Tibial nerve (tissue), 4 donors: ENCODE measurements at regions not wholly inside any gene's neighbourhood (a gene's known extent, or its start where the extent isn't known, plus 50 kb on each side); places are given as distances from the start of the nearest gene placed in this dataset.
"Not testable (repeated sequence)": the region's sequence is repeated elsewhere in the genome, so short reads cannot be mapped to it uniquely, and the experiment has no call there.

Experiments
- DNase-seq, 2 donors: peaks; one replicate each; pipeline ENCODE4 v3.0.0-alpha.2; 2019; ENCODE audit warnings: low spot score in 2 of 2
- H3K27ac ChIP-seq, 4 donors: fragments of 200-600 bp; sonication (generic) in 3 of 4; one replicate each; pipeline ENCODE4 v1.5.1; 2017 to 2019; ENCODE audit warnings: mild to moderate bottlenecking in 1 of 4
- H3K27me3 ChIP-seq, 2 donors: fragments of 200-600 bp; sonication (generic) in 1 of 2; one replicate each; pipeline versions ENCODE4 v1.5.1 to v1.6.0; 2017 to 2019
- H3K36me3 ChIP-seq, 3 donors: fragments of 200-600 bp; sonication (generic); one replicate each; pipeline ENCODE4 v1.5.1; 2018 to 2019
- H3K4me1 ChIP-seq, 4 donors: fragments of 200-600 bp; sonication (generic) in 3 of 4; one replicate each; pipeline ENCODE4 v1.5.1; 2017 to 2019
- H3K4me3 ChIP-seq, 4 donors: fragments of 200-600 bp; sonication (generic) in 3 of 4; one replicate each; pipeline ENCODE4 v1.5.1; 2017 to 2019; ENCODE audit warnings: mild to moderate bottlenecking in 1 of 4, moderate library complexity in 1 of 4
- H3K9me3 ChIP-seq, 4 donors: fragments of 200-600 bp; sonication (generic) in 3 of 4; one replicate each; pipeline ENCODE4 v1.5.1; 2017 to 2019
- EP300 ChIP-seq, 2 donors: sonication (generic); formaldehyde crosslinking; IDR thresholded peaks; one replicate each; pipeline ENCODE4 v1.6.1; 2017; ENCODE audit warnings: antibody characterized with exemption in 2 of 2, mild to moderate bottlenecking in 1 of 2
- POLR2A ChIP-seq, 2 donors: fragments of 450-650 bp; IDR thresholded peaks; one replicate each; pipeline ENCODE4 v1.6.1; 2017; ENCODE audit warnings: antibody characterized with exemption in 2 of 2, mild to moderate bottlenecking in 2 of 2, moderate library complexity in 2 of 2
- WGBS, 2 donors: methylation state at CpG; one replicate each; pipeline ENCODE4 v1.1.5; 2018; 5-methylcytosine and 5-hydroxymethylcytosine counted together
- TF ChIP-seq, protein P1 (sequence below), 5 experiments: fragments of 200-600 bp in 3 of 5; fragments of 450-650 bp in 2 of 5; sonication (generic) in 3 of 5; IDR thresholded peaks; one replicate each; pipeline ENCODE4 v1.5.1; 2016 to 2019; ENCODE audit warnings: antibody characterized with exemption in 5 of 5, mild to moderate bottlenecking in 3 of 5, moderate library complexity in 2 of 5

GRCh38 chr14:106691601-106692291 is 1165.4 kb downstream of the TMEM121 start:
- 77 to 87% methylated on average over 7 to 12 of the region's 13 CpGs for WGBS, 2 donors
- Histone ChIP-seq H3K9me3 (no peaks in the 10 kb centered on the region), H3K4me3 (no peak overlapping the region), H3K4me1 (no peaks in the 10 kb centered on the region), H3K27ac (no peak overlapping the region), H3K27me3 (no peaks in the 10 kb centered on the region), H3K36me3 (no peaks in the 10 kb centered on the region)
- TF ChIP-seq, protein P1, sequence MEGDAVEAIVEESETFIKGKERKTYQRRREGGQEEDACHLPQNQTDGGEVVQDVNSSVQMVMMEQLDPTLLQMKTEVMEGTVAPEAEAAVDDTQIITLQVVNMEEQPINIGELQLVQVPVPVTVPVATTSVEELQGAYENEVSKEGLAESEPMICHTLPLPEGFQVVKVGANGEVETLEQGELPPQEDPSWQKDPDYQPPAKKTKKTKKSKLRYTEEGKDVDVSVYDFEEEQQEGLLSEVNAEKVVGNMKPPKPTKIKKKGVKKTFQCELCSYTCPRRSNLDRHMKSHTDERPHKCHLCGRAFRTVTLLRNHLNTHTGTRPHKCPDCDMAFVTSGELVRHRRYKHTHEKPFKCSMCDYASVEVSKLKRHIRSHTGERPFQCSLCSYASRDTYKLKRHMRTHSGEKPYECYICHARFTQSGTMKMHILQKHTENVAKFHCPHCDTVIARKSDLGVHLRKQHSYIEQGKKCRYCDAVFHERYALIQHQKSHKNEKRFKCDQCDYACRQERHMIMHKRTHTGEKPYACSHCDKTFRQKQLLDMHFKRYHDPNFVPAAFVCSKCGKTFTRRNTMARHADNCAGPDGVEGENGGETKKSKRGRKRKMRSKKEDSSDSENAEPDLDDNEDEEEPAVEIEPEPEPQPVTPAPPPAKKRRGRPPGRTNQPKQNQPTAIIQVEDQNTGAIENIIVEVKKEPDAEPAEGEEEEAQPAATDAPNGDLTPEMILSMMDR (IDR thresholded peaks at IDR 0.05) = peak in 2 of 5 experiments; percentile 5 to 7
- no peak for TF ChIP-seq POLR2A (IDR thresholded peaks at IDR 0.05)
- TF ChIP-seq EP300 (IDR thresholded peaks at IDR 0.05) = no peak
- DNase-seq = no peak

DNA sequence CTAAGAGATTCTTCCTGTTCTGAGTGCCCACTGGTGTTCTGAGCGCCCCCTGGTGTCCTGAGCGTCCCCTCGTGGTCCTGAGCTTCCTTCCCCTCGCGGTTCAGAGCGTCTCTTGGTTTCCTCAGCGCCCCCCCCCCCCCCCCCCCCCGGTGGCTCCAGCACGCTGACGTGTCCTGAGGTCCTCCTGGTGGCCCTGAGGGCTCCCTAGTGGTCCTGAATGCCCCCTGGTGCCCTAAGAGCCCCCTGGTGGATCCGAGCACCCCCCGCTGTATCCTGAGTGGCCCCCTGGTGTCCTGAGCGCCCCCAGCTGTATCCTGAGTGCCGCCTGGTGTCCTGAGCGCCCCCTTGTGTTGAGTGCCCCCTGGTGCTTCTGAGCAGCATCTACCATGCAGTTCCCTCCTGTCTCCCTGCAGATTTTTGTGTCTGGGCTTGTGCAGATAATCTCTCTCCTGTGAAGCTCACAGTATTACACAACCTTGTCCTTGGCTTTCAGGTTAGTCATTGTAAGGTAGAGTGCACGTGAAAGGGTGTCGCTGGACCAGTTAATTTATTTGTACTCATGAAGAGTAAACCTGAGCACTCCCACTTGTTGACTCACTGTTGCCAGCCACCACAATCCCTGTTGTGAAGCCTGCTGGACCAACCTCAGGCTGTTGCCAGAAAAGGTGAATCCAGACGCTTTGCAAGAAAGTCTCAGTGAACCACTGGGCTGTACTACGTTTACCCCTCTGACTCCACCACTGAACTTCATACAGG is 1168.4 kb downstream of the TMEM121 start:
- Histone ChIP-seq H3K4me1 (no peaks in the 10 kb centered on the region), H3K9me3 (no peaks in the 10 kb centered on the region), H3K4me3 (no peak overlapping the region), H3K27me3 (no peaks in the 10 kb centered on the region), H3K27ac (no peak overlapping the region), H3K36me3 (no peaks in the 10 kb centered on the region)
- WGBS, 2 donors = 67 to 77% methylated on average over 4 to 6 of the region's 19 CpGs
- TF ChIP-seq EP300 (IDR thresholded peaks at IDR 0.05) = no peak
- TF ChIP-seq, protein P1 (IDR thresholded peaks at IDR 0.05) = peak in 1 of 5 experiments; percentile 15
- peak in 1 of 2 donors; percentile 14 for DNase-seq

DNA sequence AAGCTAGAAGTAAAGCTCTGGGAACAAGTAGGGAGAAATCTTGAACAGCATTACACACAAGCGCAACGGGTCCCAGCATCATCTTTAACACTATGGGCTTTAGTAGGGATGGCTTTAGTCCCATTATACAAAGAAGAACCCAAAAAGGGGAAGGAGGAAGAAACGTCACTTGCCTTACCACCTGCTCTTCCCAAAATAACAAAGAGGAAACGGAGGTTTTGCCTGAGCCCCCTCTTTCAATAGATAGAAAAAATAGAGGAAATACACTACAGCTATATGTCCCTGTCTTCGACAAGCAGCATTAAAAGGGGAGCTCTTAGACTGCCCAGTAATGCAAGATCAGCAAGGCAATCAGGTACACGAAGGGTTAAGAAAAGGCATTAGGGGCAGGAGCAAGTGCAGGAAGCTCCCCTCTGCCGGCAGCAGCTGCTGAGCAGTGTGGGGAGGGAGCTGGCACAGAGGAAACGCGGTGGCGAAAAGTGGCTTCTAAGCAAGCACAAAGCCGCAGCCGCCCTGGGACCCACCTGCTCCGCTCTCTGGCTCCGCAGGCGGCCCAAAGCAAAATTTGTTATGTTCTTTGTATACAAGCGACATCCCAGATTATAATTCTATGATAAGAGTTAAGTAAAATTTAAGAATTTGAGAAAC is 1172.4 kb downstream of the TMEM121 start:
- 51 to 53% methylated on average over 12 to 16 of the region's 16 CpGs for WGBS, 2 donors
- H3K4me3 ChIP-seq, H3K27me3 ChIP-seq, H3K27ac ChIP-seq, H3K36me3 ChIP-seq, DNase-seq, H3K4me1 ChIP-seq, H3K9me3 ChIP-seq: not testable (repeated sequence)

DNA sequence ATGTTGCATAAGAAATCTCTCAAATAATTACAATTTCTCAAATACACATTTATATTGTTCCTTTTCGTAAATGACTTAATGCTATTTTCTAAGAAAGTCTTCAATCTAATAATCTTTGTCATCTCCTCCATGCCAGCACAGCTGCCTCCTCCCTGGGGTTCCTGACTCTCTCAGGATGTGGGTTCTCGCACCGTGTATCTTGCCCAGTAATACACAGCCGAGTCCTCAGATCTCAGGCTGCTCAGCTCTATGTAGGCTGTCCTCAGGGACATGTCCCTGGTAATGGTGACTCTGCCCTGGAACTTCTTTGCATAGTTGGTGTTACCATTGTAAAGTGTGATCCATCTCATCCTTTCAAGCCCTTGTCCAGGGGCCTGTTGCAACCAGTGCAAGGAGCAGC is 1177.3 kb downstream of the TMEM121 start:
- not testable (repeated sequence) for DNase-seq, H3K27me3 ChIP-seq, H3K4me3 ChIP-seq, H3K27ac ChIP-seq, H3K9me3 ChIP-seq, H3K4me1 ChIP-seq, H3K36me3 ChIP-seq
- WGBS, 2 donors = 78 to 88% methylated on average over 1 to 4 of the region's 4 CpGs

DNA sequence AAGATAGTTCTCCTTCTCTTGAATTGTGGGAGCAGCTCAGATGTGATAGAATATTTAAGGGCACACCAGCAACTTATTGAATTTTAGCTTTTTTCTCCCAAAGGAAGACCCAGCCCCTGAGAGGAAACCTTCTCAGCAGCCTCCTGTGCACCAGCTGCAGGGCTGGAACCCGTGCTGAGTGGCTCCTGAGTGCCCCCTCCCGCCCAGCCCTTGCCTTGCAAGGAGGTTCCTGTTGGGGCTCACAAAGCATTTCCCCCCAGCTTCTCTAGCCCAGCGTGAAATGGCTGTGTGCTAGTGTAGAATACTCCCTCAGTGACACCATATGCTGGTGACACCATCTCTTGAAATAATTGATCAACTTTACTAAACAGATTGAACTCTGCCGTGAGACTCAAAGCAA is 1180.1 kb downstream of the TMEM121 start:
- not testable (repeated sequence) for H3K4me3 ChIP-seq, H3K4me1 ChIP-seq, H3K27me3 ChIP-seq, H3K36me3 ChIP-seq, DNase-seq, H3K27ac ChIP-seq, H3K9me3 ChIP-seq
- 34 to 53% methylated on average over 3 of the region's 4 CpGs for WGBS, 2 donors

- DNase-seq, H3K9me3 ChIP-seq, H3K36me3 ChIP-seq, H3K4me3 ChIP-seq, H3K27me3 ChIP-seq, H3K27ac ChIP-seq, H3K4me1 ChIP-seq: not testable (repeated sequence)
- WGBS, 2 donors = 70 to 78% methylated on average over 7 of the region's 7 CpGs
Measured at GRCh38 chr14:106710187-106710586, 1183.8 kb downstream of the TMEM121 start.

DNA sequence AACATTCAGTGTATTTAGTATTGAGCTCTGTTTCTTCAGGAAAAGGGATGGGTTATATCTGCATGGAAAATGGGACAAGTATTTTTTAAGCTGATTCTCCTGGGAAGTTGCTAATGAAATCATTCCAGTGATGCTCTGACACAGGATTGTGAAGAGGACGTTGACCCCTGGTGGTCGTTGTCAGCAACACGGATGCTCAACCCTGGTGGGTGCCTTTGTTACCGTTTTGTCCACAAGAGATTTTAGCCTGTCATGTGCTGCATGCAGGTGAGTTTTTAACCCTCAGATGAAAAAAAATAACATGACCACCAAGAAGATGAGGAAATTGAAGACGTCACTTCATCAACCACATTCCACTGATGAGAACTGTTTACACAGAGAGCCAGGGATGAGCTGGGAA is 1186.1 kb downstream of the TMEM121 start:
- not testable (repeated sequence) for DNase-seq, H3K4me1 ChIP-seq, H3K36me3 ChIP-seq, H3K4me3 ChIP-seq, H3K9me3 ChIP-seq, H3K27me3 ChIP-seq, H3K27ac ChIP-seq
- WGBS, 2 donors = 51 to 66% methylated on average over 5 of the region's 5 CpGs

DNA sequence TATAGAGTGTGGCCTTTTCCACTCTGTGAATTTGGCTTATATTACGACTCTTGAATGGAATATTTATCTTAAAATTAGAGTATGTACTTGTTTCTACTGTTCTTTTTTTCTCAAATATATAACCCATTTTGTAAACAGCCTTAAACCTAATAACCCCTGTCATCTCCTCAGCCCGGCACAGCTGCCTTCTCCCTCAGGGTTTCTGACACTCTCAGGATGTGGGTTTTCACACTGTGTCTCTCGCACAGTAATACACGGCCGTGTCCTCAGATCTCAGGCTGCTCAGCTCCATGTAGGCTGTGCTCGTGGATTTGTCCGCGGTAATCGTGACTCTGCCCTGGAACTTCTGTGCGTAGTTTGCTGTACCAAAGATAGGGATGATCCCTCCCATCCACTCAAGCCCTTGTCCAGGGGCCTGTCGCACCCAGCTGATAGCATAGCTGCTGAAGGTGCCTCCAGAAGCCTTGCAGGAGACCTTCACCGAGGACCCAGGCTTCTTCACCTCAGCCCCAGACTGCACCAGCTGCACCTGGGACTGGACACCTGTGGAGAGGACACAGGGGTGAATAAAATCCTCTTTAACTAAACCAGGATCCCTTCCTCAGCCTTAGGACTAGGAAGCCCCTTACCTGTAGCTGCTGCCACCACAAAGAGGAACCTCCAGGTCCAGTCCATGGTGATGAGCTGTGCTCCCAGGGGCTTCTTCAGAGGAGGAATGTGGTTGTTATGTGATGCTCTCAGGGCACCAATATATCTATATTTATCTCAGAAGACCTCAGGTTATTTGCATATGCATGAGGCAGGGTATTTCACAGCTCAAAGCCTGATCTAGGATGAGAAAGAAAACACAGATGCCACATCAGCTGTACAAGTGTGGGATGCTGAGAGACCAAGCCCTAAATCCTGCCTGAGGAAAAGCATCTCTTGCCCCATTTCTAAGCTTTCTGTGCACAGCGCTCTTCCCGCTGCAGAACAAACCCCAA is 1188.4 kb downstream of the TMEM121 start:
- WGBS, 2 donors = 71 to 80% methylated on average over 5 to 9 of the region's 14 CpGs
- H3K27ac ChIP-seq, H3K27me3 ChIP-seq, H3K9me3 ChIP-seq, H3K4me1 ChIP-seq, H3K4me3 ChIP-seq, DNase-seq, H3K36me3 ChIP-seq: not testable (repeated sequence)
